ENCODE measurements at regions not wholly inside any gene's neighbourhood (a gene's known extent, or its start where the extent isn't known, plus 50 kb on each side); places are given as distances from the start of the nearest gene placed in this dataset.

DNA sequence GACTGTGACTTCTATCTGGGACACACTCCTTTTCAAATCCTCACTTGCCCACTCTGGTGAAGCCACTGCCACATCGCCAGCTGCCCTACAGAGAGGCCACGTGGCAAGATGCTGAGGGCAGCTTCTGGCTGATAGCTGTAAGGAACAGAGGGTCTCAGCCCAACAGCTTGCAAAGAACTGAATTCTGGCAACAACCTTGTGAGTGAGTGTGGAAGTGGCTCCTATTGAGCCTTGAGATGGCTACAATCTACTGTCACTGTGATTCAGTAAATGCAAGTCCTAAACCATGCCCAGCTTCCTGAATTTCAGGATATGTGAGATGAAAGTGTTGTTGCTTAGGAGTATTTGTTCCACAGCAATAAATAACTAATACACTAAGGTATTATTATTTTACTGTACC lies 314.3 kb upstream of the TMTC4 start:
- Histone ChIP-seq H3K27ac (ENCODE audit: low read depth in 1 of 2, low read length in 2 of 2) (no peak overlapping the region), H3K9ac (ENCODE audit: low read depth in 1 of 2, low read length in 2 of 2) (no peak overlapping the region), H3K36me3 (ENCODE audit: control insufficient read depth in 4 of 4, insufficient read depth in 3 of 4, low read depth in 1 of 4, low read length in 3 of 4) (no peaks in the 10 kb centered on the region), H3K4me3 (ENCODE audit: low read depth in 1 of 3, low read length in 3 of 3) (no peak overlapping the region), H3K27me3 (ENCODE audit: control insufficient read depth in 4 of 4, insufficient read depth in 4 of 4, low read length in 3 of 4) (no peaks in the 10 kb centered on the region), H3K9me3 (ENCODE audit: control insufficient read depth in 4 of 4, low read length in 3 of 4) (no peaks in the 10 kb centered on the region), H3K4me1 (ENCODE audit: control insufficient read depth in 4 of 4, insufficient read depth in 4 of 4, low read length in 3 of 4) (no peaks in the 10 kb centered on the region)
- no peak for TF ChIP-seq NR2F2 (IDR thresholded peaks at IDR 0.05)
- TF ChIP-seq, protein P1, sequence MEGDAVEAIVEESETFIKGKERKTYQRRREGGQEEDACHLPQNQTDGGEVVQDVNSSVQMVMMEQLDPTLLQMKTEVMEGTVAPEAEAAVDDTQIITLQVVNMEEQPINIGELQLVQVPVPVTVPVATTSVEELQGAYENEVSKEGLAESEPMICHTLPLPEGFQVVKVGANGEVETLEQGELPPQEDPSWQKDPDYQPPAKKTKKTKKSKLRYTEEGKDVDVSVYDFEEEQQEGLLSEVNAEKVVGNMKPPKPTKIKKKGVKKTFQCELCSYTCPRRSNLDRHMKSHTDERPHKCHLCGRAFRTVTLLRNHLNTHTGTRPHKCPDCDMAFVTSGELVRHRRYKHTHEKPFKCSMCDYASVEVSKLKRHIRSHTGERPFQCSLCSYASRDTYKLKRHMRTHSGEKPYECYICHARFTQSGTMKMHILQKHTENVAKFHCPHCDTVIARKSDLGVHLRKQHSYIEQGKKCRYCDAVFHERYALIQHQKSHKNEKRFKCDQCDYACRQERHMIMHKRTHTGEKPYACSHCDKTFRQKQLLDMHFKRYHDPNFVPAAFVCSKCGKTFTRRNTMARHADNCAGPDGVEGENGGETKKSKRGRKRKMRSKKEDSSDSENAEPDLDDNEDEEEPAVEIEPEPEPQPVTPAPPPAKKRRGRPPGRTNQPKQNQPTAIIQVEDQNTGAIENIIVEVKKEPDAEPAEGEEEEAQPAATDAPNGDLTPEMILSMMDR (IDR thresholded peaks at IDR 0.05; ENCODE audit: low read depth, low read length, missing input control) = no peak
- TF ChIP-seq, protein P2, sequence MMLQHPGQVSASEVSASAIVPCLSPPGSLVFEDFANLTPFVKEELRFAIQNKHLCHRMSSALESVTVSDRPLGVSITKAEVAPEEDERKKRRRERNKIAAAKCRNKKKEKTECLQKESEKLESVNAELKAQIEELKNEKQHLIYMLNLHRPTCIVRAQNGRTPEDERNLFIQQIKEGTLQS (IDR thresholded peaks at IDR 0.05) = no peak
- TF ChIP-seq RAD21 (IDR thresholded peaks at IDR 0.05) = no peak
- no peak for TF ChIP-seq FOXA1 (IDR thresholded peaks at IDR 0.05)
- TF ChIP-seq GABPA (IDR thresholded peaks at IDR 0.05 in 1 of 2, conservative IDR thresholded peaks at IDR 0.05 in 1 of 2) = no peak
- TF ChIP-seq YY1 (IDR thresholded peaks at IDR 0.05) = no peak
- no peak for TF ChIP-seq RXRA (IDR thresholded peaks at IDR 0.05)
- no peak for TF ChIP-seq HNF4A (conservative IDR thresholded peaks at IDR 0.05)
- no peak for TF ChIP-seq EGR1 (IDR thresholded peaks at IDR 0.05; ENCODE audit: low read depth in 2 of 2)
- no peak for TF ChIP-seq HNF4G (IDR thresholded peaks at IDR 0.05)
- no peak for TF ChIP-seq SP1 (IDR thresholded peaks at IDR 0.05)
- no peak for TF ChIP-seq FOXA2 (IDR thresholded peaks at IDR 0.05)
- TF ChIP-seq, protein P3, sequence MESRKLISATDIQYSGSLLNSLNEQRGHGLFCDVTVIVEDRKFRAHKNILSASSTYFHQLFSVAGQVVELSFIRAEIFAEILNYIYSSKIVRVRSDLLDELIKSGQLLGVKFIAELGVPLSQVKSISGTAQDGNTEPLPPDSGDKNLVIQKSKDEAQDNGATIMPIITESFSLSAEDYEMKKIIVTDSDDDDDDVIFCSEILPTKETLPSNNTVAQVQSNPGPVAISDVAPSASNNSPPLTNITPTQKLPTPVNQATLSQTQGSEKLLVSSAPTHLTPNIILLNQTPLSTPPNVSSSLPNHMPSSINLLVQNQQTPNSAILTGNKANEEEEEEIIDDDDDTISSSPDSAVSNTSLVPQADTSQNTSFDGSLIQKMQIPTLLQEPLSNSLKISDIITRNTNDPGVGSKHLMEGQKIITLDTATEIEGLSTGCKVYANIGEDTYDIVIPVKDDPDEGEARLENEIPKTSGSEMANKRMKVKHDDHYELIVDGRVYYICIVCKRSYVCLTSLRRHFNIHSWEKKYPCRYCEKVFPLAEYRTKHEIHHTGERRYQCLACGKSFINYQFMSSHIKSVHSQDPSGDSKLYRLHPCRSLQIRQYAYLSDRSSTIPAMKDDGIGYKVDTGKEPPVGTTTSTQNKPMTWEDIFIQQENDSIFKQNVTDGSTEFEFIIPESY (IDR thresholded peaks at IDR 0.05) = no peak
- no peak for TF ChIP-seq TAF1 (conservative IDR thresholded peaks at IDR 0.05)
- no peak for TF ChIP-seq JUND (IDR thresholded peaks at IDR 0.05)
- TF ChIP-seq, protein P4, sequence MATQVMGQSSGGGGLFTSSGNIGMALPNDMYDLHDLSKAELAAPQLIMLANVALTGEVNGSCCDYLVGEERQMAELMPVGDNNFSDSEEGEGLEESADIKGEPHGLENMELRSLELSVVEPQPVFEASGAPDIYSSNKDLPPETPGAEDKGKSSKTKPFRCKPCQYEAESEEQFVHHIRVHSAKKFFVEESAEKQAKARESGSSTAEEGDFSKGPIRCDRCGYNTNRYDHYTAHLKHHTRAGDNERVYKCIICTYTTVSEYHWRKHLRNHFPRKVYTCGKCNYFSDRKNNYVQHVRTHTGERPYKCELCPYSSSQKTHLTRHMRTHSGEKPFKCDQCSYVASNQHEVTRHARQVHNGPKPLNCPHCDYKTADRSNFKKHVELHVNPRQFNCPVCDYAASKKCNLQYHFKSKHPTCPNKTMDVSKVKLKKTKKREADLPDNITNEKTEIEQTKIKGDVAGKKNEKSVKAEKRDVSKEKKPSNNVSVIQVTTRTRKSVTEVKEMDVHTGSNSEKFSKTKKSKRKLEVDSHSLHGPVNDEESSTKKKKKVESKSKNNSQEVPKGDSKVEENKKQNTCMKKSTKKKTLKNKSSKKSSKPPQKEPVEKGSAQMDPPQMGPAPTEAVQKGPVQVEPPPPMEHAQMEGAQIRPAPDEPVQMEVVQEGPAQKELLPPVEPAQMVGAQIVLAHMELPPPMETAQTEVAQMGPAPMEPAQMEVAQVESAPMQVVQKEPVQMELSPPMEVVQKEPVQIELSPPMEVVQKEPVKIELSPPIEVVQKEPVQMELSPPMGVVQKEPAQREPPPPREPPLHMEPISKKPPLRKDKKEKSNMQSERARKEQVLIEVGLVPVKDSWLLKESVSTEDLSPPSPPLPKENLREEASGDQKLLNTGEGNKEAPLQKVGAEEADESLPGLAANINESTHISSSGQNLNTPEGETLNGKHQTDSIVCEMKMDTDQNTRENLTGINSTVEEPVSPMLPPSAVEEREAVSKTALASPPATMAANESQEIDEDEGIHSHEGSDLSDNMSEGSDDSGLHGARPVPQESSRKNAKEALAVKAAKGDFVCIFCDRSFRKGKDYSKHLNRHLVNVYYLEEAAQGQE (IDR thresholded peaks at IDR 0.05) = no peak
- TF ChIP-seq, protein P5, sequence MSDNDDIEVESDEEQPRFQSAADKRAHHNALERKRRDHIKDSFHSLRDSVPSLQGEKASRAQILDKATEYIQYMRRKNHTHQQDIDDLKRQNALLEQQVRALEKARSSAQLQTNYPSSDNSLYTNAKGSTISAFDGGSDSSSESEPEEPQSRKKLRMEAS (IDR thresholded peaks at IDR 0.05) = no peak
- no peak for DNase-seq (ENCODE audit: low spot score)
- 80% methylated on average over 2 of the region's 2 CpGs for WGBS

Measured in liver (tissue), 8 donors.